ENCODE measurements at regions not wholly inside any gene's neighbourhood (a gene's known extent, or its start where the extent isn't known, plus 50 kb on each side); places are given as distances from the start of the nearest gene placed in this dataset.

- TF ChIP-seq EZH2 (IDR thresholded peaks at IDR 0.05; ENCODE audit: borderline replicate concordance, control insufficient read depth, low read depth, low read length) (no peak), NR2C2 (IDR thresholded peaks at IDR 0.05; ENCODE audit: borderline replicate concordance, control insufficient read depth, insufficient read length, low read depth) (no peak), ATF3 (IDR thresholded peaks at IDR 0.05; ENCODE audit: borderline replicate concordance, extremely low read depth, low read depth, low read length) (no peak), POLR2A (IDR thresholded peaks at IDR 0.05; ENCODE audit: low read depth, low read length) (no peak), CEBPB (IDR thresholded peaks at IDR 0.05; ENCODE audit: borderline replicate concordance in 1 of 2, low read depth in 2 of 2, low read length in 2 of 2) (no peak), USF1 (IDR thresholded peaks at IDR 0.05; ENCODE audit: borderline replicate concordance, extremely low read length, insufficient read depth, low read depth, low read length) (no peak), GABPA (IDR thresholded peaks at IDR 0.05; ENCODE audit: low read depth) (no peak), SMARCA5 (IDR thresholded peaks at IDR 0.05) (no peak), TCF3 (IDR thresholded peaks at IDR 0.05; ENCODE audit: borderline replicate concordance, insufficient read depth, low read depth, low read length) (no peak), ZZZ3 (IDR thresholded peaks at IDR 0.05; ENCODE audit: control insufficient read depth, insufficient read length, low read depth) (no peak), BMI1 (IDR thresholded peaks at IDR 0.05; ENCODE audit: borderline replicate concordance) (no peak)
These were observed 1037.2 kb downstream of the CDH11 start for GRCh38 chr16:64084706-64085105.
